IMR-90 (cell line): ENCODE measurements at regions not wholly inside any gene's neighbourhood (a gene's known extent, or its start where the extent isn't known, plus 50 kb on each side); places are given as distances from the start of the nearest gene placed in this dataset.

Source experiments
- MAFK ChIP-seq: IDR thresholded peaks from 2 replicates; pipeline ENCODE4 v1.6.1; 2012; ENCODE audit warnings: low read depth, low read length, improper control_type of control experiment
- RFX5 ChIP-seq: IDR thresholded peaks from 2 replicates; pipeline ENCODE4 v1.8.0; 2012; ENCODE audit warnings: low read depth, mild to moderate bottlenecking, low read length, moderate library complexity
- TF ChIP-seq, protein P1 (sequence below): fragments of 150-350 bp; IDR thresholded peaks from 2 replicates; pipeline ENCODE4 v1.6.1; 2016; ENCODE audit warnings: low read depth, mild to moderate bottlenecking, low read length, moderate library complexity, borderline replicate concordance
- TF ChIP-seq, protein P2 (sequence below): conservative IDR thresholded peaks from 2 replicates; pipeline ENCODE4 v1.5.1; 2012; ENCODE audit warnings: mild to moderate bottlenecking, low read depth, low read length, improper control_type of control experiment

DNA sequence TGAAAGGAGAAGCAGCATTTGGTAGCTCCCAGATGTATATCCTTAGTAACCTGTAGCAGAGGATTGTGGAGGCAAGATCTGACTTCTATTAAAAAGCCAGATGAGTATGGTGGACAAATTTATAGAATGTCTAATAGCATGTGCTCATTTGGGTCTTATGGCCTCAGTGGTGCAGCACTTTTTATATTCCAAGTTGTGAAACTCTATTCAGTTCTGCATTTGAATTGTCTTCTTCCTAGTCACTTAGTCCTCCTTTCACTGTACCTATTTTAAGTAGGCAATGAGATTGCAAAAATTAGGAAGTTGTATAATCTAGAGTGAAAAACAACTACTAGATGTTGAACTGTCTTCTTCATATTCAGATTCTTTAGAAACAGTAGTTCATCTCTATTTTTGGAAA lies 412.5 kb upstream of the PCDH9 start:
- TF ChIP-seq, protein P1, sequence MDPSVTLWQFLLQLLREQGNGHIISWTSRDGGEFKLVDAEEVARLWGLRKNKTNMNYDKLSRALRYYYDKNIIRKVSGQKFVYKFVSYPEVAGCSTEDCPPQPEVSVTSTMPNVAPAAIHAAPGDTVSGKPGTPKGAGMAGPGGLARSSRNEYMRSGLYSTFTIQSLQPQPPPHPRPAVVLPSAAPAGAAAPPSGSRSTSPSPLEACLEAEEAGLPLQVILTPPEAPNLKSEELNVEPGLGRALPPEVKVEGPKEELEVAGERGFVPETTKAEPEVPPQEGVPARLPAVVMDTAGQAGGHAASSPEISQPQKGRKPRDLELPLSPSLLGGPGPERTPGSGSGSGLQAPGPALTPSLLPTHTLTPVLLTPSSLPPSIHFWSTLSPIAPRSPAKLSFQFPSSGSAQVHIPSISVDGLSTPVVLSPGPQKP: no peak
- TF ChIP-seq, protein P2, sequence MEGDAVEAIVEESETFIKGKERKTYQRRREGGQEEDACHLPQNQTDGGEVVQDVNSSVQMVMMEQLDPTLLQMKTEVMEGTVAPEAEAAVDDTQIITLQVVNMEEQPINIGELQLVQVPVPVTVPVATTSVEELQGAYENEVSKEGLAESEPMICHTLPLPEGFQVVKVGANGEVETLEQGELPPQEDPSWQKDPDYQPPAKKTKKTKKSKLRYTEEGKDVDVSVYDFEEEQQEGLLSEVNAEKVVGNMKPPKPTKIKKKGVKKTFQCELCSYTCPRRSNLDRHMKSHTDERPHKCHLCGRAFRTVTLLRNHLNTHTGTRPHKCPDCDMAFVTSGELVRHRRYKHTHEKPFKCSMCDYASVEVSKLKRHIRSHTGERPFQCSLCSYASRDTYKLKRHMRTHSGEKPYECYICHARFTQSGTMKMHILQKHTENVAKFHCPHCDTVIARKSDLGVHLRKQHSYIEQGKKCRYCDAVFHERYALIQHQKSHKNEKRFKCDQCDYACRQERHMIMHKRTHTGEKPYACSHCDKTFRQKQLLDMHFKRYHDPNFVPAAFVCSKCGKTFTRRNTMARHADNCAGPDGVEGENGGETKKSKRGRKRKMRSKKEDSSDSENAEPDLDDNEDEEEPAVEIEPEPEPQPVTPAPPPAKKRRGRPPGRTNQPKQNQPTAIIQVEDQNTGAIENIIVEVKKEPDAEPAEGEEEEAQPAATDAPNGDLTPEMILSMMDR: no peak
- TF ChIP-seq RFX5: no peak
- no peak for TF ChIP-seq MAFK
